H1 (cell line): ENCODE measurements at regions not wholly inside any gene's neighbourhood (a gene's known extent, or its start where the extent isn't known, plus 50 kb on each side); places are given as distances from the start of the nearest gene placed in this dataset.

Experiments used
- CTCF ChIA-PET: fragments of 300-600 bp; sonication (Branson Sonifier 250); formaldehyde crosslinking; loops from one replicate; lab custom pipeline; 2021; ENCODE audit not compliant: partially characterized antibody; lab: Charles Lee
- POLR2A ChIA-PET: fragments of 300-600 bp; sonication (Branson Sonifier 250); formaldehyde crosslinking; loops from one replicate; lab custom pipeline; 2021; ENCODE audit warnings: inconsistent platforms; ENCODE audit not compliant: partially characterized antibody; lab: Charles Lee
- DNase-seq, 2 experiments: peaks; one replicate each; pipeline versions ENCODE4 v3.0.0 to v3.0.0-alpha.2; 2010 to 2022; ENCODE audit warnings: low spot score in 2 of 2, low read depth in 1 of 2, mixed read lengths in 1 of 2
- FAIRE-seq: peaks from 2 replicates; lab custom pipeline; 2011; peaks lifted over from hg19 to GRCh38; lab: Jason Lieb, UNC
- H2AFZ ChIP-seq: 2 replicates; pipeline ENCODE4 v1.8.1; 2012; ENCODE audit warnings: low read length, inconsistent platforms
- H2AK5ac ChIP-seq: 2 replicates; pipeline ENCODE4 v1.6.1; 2013; ENCODE audit warnings: low read depth, low read length
- H2BK120ac ChIP-seq: replicated peaks from 2 replicates; pipeline ENCODE3; 2013; ENCODE audit warnings: low read depth, low read length, inconsistent platforms
- H2BK12ac ChIP-seq: 2 replicates; pipeline ENCODE4 v1.6.1; 2013; ENCODE audit warnings: low read depth, low read length
- H2BK15ac ChIP-seq: 2 replicates; pipeline ENCODE4 v1.6.1; 2013; ENCODE audit warnings: low read length
- H2BK20ac ChIP-seq: 2 replicates; pipeline ENCODE4 v1.6.1; 2013; ENCODE audit warnings: low read length
- H2BK5ac ChIP-seq: 2 replicates; pipeline ENCODE4 v1.6.1; 2013; ENCODE audit warnings: low read depth, low read length
- H3K14ac ChIP-seq: 2 replicates; pipeline ENCODE4 v1.6.1; 2013; ENCODE audit warnings: inconsistent platforms; ENCODE audit not compliant: insufficient read length
- H3K18ac ChIP-seq: 2 replicates; pipeline ENCODE4 v1.6.1; 2013; ENCODE audit warnings: low read length; ENCODE audit errors: extremely low read depth
- H3K23ac ChIP-seq: 2 replicates; pipeline ENCODE4 v1.6.1; 2013; ENCODE audit warnings: inconsistent platforms; ENCODE audit not compliant: insufficient read length
- H3K23me2 ChIP-seq: 2 replicates; pipeline ENCODE4 v1.6.1; 2013; ENCODE audit warnings: low read depth, low read length
- H3K27ac ChIP-seq: 2 replicates; pipeline ENCODE4 v1.6.1; 2011; ENCODE audit warnings: low read depth, low read length, inconsistent platforms
- H3K27me3 ChIP-seq, 4 experiments: replicated peaks in 1 of 4; 1 replicate in 1 of 4; 2 replicates in 3 of 4; pipeline versions ENCODE4 v1.6.1 to v1.8.1; 2011 to 2013; ENCODE audit warnings: low read length in 3 of 4, mild to moderate bottlenecking in 3 of 4, inconsistent platforms in 2 of 4, mixed read lengths in 2 of 4, moderate library complexity in 1 of 4; ENCODE audit not compliant: control insufficient read depth in 3 of 4, insufficient read depth in 3 of 4; ENCODE audit errors: extremely low read depth in 1 of 4
- H3K36me3 ChIP-seq, 4 experiments: 2 replicates each; pipeline versions ENCODE4 v1.6.1 to v1.8.1; 2011 to 2013; ENCODE audit warnings: mild to moderate bottlenecking in 4 of 4, low read length in 3 of 4, moderate library complexity in 2 of 4, control low read depth in 1 of 4, inconsistent platforms in 1 of 4; ENCODE audit not compliant: insufficient read depth in 4 of 4, control insufficient read depth in 2 of 4
- H3K4ac ChIP-seq: replicated peaks from 2 replicates; pipeline ENCODE3; 2013; ENCODE audit warnings: low read length, low read depth, mixed read lengths, inconsistent platforms; ENCODE audit not compliant: insufficient read length
- H3K4me1 ChIP-seq, 4 experiments: replicated peaks in 1 of 4; 1 replicate in 1 of 4; 2 replicates in 3 of 4; pipeline versions ENCODE4 v1.6.1 to v1.8.1; 2011 to 2013; ENCODE audit warnings: low read length in 3 of 4, inconsistent platforms in 2 of 4, mixed read lengths in 1 of 4; ENCODE audit not compliant: insufficient read depth in 4 of 4, control insufficient read depth in 3 of 4
- H3K4me2 ChIP-seq, 2 experiments: 2 replicates each; pipeline versions ENCODE4 v1.6.1 to v1.8.1; 2011 to 2013; ENCODE audit warnings: low read depth in 2 of 2, low read length in 2 of 2, control low read depth in 1 of 2, inconsistent platforms in 1 of 2, mild to moderate bottlenecking in 1 of 2; ENCODE audit not compliant: insufficient read depth in 1 of 2
- H3K4me3 ChIP-seq, 4 experiments: fragments of 200-600, 300-600 bp in 1 of 4; sonication (generic), shearing (Covaris generic), sonication (Bioruptor Twin) in 1 of 4; 2 replicates each; pipeline versions ENCODE4 v1.5.1 to v1.8.1; 2011 to 2016; ENCODE audit warnings: low read length in 4 of 4, low read depth in 3 of 4, control low read depth in 2 of 4, inconsistent platforms in 2 of 4, mild to moderate bottlenecking in 2 of 4, mixed read lengths in 1 of 4, moderate library complexity in 1 of 4; ENCODE audit not compliant: insufficient read depth in 2 of 4; ENCODE audit errors: extremely low read depth in 1 of 4
- H3K56ac ChIP-seq: replicated peaks from 2 replicates; pipeline ENCODE3; 2013; ENCODE audit warnings: low read depth, mild to moderate bottlenecking, mixed read lengths, low read length, inconsistent platforms; ENCODE audit not compliant: insufficient read length
- H3K79me1 ChIP-seq: 2 replicates; pipeline ENCODE4 v1.6.1; 2013; ENCODE audit warnings: low read depth, low read length, control low read depth
- H3K79me2 ChIP-seq, 2 experiments: 2 replicates each; pipeline versions ENCODE4 v1.6.1 to v1.8.1; 2012 to 2013; ENCODE audit warnings: low read length in 2 of 2, mild to moderate bottlenecking in 2 of 2, inconsistent platforms in 1 of 2; ENCODE audit not compliant: insufficient read depth in 2 of 2, control insufficient read depth in 1 of 2
- H3K9ac ChIP-seq, 4 experiments: replicated peaks in 1 of 4; 1 replicate in 1 of 4; 2 replicates in 3 of 4; pipeline versions ENCODE4 v1.6.1 to v1.8.1; 2011 to 2013; ENCODE audit warnings: low read depth in 3 of 4, low read length in 3 of 4, control low read depth in 2 of 4, mild to moderate bottlenecking in 2 of 4, moderate library complexity in 2 of 4, inconsistent platforms in 1 of 4; ENCODE audit errors: extremely low read depth in 1 of 4
- H3K9me3 ChIP-seq, 2 experiments: 2 replicates each; pipeline versions ENCODE4 v1.6.1 to v1.8.1; 2012 to 2013; ENCODE audit warnings: mild to moderate bottlenecking in 2 of 2, moderate library complexity in 2 of 2, control low read depth in 1 of 2, inconsistent platforms in 1 of 2, low read depth in 1 of 2, low read length in 1 of 2, mixed read lengths in 1 of 2; ENCODE audit not compliant: insufficient read depth in 2 of 2
- H4K20me1 ChIP-seq, 2 experiments: replicated peaks in 1 of 2; 2 replicates each; pipeline versions ENCODE3 to v1.8.1; 2011 to 2013; ENCODE audit warnings: inconsistent platforms in 2 of 2, low read length in 2 of 2, mild to moderate bottlenecking in 1 of 2; ENCODE audit not compliant: insufficient read depth in 2 of 2, control insufficient read depth in 1 of 2
- H4K5ac ChIP-seq: 2 replicates; pipeline ENCODE4 v1.6.1; 2013; ENCODE audit warnings: low read length, low read depth, mixed read lengths, inconsistent platforms; ENCODE audit not compliant: insufficient read length
- H4K8ac ChIP-seq: 2 replicates; pipeline ENCODE4 v1.8.0; 2013; ENCODE audit warnings: mild to moderate bottlenecking, moderate library complexity, low read length, inconsistent platforms; ENCODE audit not compliant: insufficient read depth; ENCODE audit errors: extremely low read depth
- H4K91ac ChIP-seq: replicated peaks from 2 replicates; pipeline ENCODE3; 2013; ENCODE audit warnings: low read length, mixed read lengths, inconsistent platforms; ENCODE audit not compliant: insufficient read length
- ASH2L ChIP-seq: fragments of 200-600, 300-600 bp; sonication (generic); IDR thresholded peaks from one replicate; pipeline ENCODE4 v1.7.1; 2017; ENCODE audit warnings: low read length
- TAF1 ChIP-seq: IDR thresholded peaks from 2 replicates; pipeline ENCODE4 v1.6.1; 2011; ENCODE audit warnings: mild to moderate bottlenecking, low read depth, low read length
- USF2 ChIP-seq: IDR thresholded peaks from 2 replicates; pipeline ENCODE4 v1.6.1; 2011; ENCODE audit warnings: low read length, improper control_type of control experiment
- WGBS, 2 experiments: shearing (Covaris generic) in 1 of 2; methylation state at CpG; one replicate each; pipeline versions ENCODE4 v1.1.6 to v1.1.7; 2013 to 2015; ENCODE audit warnings: low lambda C conversion rate in 2 of 2, mixed read lengths in 2 of 2, inconsistent platforms in 1 of 2, low coverage in 1 of 2, missing lambda C conversion rate in 1 of 2; ENCODE audit not compliant: insufficient replicate concordance in 2 of 2, insufficient coverage in 1 of 2, insufficient read length in 1 of 2; ENCODE audit errors: extremely low coverage in 1 of 2, missing lambda C conversion rate in 1 of 2; 5-methylcytosine and 5-hydroxymethylcytosine counted together

DNA sequence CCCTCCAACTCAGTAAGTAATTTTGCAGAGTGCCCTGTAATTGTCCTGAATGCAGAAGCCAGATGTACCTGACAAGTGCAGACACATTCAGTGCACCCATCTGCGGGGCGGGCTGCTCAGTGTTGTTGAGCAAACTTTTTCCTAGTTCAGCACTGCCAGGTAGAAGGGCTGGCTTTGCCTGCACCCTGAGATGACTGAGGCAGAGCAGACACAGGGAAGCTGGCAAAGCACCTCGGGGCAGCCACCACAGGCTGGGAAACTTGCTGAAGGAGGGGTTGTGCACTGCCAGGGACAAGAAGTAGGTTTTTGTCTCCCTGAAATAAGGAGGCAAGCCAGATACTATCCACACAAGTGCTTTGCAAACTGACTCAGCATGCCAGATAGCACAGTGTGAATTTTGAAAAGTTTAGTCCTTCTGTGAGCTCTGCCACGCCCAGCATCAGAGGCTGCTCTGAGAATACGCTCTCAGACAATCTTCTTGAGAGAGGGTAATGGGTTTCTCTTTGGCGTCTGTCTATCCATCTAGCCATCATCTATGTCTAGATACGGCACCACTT, 62.3 kb downstream of the SOWAHC start:
- Histone ChIP-seq H3K9me3 (0 out of 4 replicates have a peak, but pooled peaks cover 0 to 4% of the 10 kb centered on the region in 2 experiments), H3K27ac (no peak overlapping the region), H4K91ac (no peak overlapping the region), H3K27me3 (no peaks in the 10 kb centered on the region), H3K4me2 (no peak overlapping the region), H2BK20ac (no peak overlapping the region), H2AK5ac (no peak overlapping the region), H4K8ac (no peak overlapping the region), H3K79me2 (no peaks in the 10 kb centered on the region), H2AFZ (no peak overlapping the region), H2BK15ac (no peak overlapping the region), H4K5ac (no peak overlapping the region), H3K4me1 (no peaks in the 10 kb centered on the region), H3K36me3 (no peaks in the 10 kb centered on the region), H3K4me3 (no peak overlapping the region), H3K18ac (no peak overlapping the region), H3K9ac (no peak overlapping the region), H3K23ac (no peak overlapping the region), H3K14ac (no peak overlapping the region), H2BK5ac (no peak overlapping the region), H3K79me1 (no peaks in the 10 kb centered on the region), H3K4ac (no peak overlapping the region), H3K56ac (no peak overlapping the region), H4K20me1 (no peaks in the 10 kb centered on the region), H2BK12ac (no peak overlapping the region), H2BK120ac (no peak overlapping the region), H3K23me2 (no peaks in the 10 kb centered on the region)
- FAIRE-seq: no peak
- ChIA-PET POLR2A (no interaction called here), CTCF (no interaction called here)
- no peak for DNase-seq
- 89% methylated on average over 7 of the region's 7 CpGs; no CpG with 5 or more reads in 1 of the 2 experiments for WGBS, 2 experiments
- TF ChIP-seq USF2: no peak
- no peak for TF ChIP-seq TAF1
- TF ChIP-seq ASH2L: no peak
